Memory B cell (primary cell): ENCODE measurements at regions not wholly inside any gene's neighbourhood (a gene's known extent, or its start where the extent isn't known, plus 50 kb on each side); places are given as distances from the start of the nearest gene placed in this dataset.

ENCODE experiments used
- ATAC-seq: fragments of 150-1000 bp; cut with Tn5 transposase; 2 replicates; pipeline ENCODE4 v1.10.0; 2021; ENCODE audit warnings: low read depth, mild to moderate bottlenecking, moderate library complexity
- DNase-seq, 2 donors: peaks; one replicate each; pipeline ENCODE4 v3.0.0; 2022; ENCODE audit warnings: low spot score in 2 of 2
- H3K27ac Mint-ChIP-seq: one replicate; pipeline ENCODE4 v1.8.0; 2022; ENCODE audit warnings: mild to moderate bottlenecking, moderate library complexity, mixed read lengths
- H3K27me3 Mint-ChIP-seq: one replicate; pipeline ENCODE4 v1.8.0; 2022; ENCODE audit warnings: mixed read lengths
- H3K36me3 Mint-ChIP-seq: one replicate; pipeline ENCODE4 v1.8.0; 2022; ENCODE audit warnings: mild to moderate bottlenecking, mixed read lengths
- H3K4me1 Mint-ChIP-seq: one replicate; pipeline ENCODE4 v1.8.0; 2022; ENCODE audit warnings: mixed read lengths
- H3K4me3 Mint-ChIP-seq: one replicate; pipeline ENCODE4 v1.8.0; 2022; ENCODE audit warnings: mild to moderate bottlenecking, moderate library complexity, mixed read lengths
- H3K9me3 Mint-ChIP-seq: one replicate; pipeline ENCODE4 v1.8.0; 2022; ENCODE audit warnings: mixed read lengths

DNA sequence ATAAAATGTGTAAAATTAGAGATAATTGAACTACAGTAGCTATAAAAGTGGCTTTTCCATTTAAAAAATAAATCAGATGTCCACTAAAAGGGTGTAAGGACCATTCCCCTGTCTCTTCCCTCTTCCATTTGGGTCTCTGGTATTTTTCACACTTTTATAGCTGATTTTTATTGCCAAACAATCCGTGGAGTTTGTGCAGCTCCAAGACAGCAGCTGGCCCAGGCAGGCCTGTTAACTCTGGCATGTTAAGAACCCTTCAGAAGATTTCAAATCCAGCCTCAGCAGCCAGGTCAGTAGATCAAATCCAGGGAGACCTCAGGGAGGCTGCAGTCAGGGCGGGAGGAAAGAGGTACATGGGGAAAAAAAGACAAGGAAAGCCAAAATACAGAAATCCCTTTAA, 827.1 kb upstream of the FANCL start:
- ATAC-seq (no peak), DNase-seq (no peak)
- Mint-ChIP-seq H3K36me3 (no peaks in the 10 kb centered on the region), H3K4me3 (no peak overlapping the region), H3K4me1 (no peaks in the 10 kb centered on the region), H3K27ac (no peak overlapping the region), H3K27me3 (peaks cover 5% of the 10 kb centered on the region), H3K9me3 (peaks cover 4% of the 10 kb centered on the region)

DNA sequence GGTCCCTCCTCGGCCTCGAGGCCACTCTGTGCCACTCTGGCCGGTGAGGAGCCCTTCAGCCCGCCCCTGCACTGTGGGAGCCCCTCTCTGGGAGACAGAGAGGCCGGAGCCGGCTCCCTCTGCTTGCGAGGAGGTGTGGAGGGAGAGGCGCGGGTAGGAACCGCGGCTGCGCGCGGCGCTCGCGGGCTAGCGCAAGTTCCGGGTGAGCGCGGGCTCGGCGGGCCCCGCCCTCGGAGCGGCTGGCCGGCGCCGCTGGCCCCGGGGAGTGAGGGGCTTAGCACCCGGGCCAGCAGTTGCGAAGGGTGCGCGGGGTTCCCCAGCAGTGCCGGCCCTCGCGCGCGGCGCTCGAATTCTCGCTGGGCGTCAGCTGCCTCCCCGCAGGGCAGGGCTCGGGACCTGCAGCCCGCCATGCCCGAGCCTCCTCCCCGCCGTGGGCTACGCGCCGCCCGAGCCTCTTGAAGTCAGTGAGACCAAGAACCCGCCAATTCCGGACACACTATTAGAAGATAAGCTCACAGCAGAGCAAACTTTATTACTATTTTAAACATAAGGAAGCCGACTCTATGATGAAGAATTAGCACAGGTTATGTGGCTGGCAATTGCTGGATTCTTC, 825.8 kb upstream of the FANCL start:
- no peak for ATAC-seq
- H3K27me3 Mint-ChIP-seq: peaks cover 3% of the 10 kb centered on the region
- no peak overlapping the region for H3K4me3 Mint-ChIP-seq
- no peaks in the 10 kb centered on the region for H3K36me3 Mint-ChIP-seq
- H3K9me3 Mint-ChIP-seq: peaks cover 2% of the 10 kb centered on the region
- DNase-seq: no peak
- H3K27ac Mint-ChIP-seq: no peak overlapping the region
- H3K4me1 Mint-ChIP-seq: no peaks in the 10 kb centered on the region

DNA sequence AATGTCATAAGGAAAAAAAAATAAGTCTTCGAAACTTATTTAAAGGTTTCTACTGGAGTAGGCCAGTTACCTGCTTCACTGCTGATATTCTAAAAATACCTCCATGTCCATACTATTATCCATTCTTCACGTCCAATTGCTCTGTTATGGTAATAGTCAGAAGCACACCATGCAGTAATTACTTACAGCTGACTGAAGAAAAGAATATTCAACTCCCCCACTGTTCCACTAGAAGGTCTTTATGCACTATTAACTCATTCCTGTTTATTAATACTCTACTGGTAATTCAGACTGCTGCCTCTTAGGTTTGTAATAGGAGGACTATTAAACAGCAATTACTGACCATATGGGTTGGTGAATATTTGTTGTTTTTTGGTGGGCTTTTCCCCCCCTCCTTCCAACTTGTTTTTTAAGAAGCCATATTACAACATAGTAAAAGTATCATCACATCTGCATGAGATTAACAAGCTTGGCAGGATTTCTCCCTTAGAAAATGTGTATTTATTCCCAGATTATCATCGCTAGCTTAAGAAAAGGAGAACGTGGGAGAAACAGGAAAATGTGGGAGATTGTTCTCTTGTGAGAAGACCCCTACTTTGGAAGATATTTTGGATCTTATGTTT, 806.4 kb upstream of the FANCL start:
- no peaks in the 10 kb centered on the region for H3K9me3 Mint-ChIP-seq
- ATAC-seq (no peak), DNase-seq (no peak)
- H3K36me3 Mint-ChIP-seq: no peaks in the 10 kb centered on the region
- no peaks in the 10 kb centered on the region for H3K4me1 Mint-ChIP-seq
- H3K27me3 Mint-ChIP-seq: peaks cover 3% of the 10 kb centered on the region
- no peak overlapping the region for H3K4me3 Mint-ChIP-seq
- no peak overlapping the region for H3K27ac Mint-ChIP-seq

DNA sequence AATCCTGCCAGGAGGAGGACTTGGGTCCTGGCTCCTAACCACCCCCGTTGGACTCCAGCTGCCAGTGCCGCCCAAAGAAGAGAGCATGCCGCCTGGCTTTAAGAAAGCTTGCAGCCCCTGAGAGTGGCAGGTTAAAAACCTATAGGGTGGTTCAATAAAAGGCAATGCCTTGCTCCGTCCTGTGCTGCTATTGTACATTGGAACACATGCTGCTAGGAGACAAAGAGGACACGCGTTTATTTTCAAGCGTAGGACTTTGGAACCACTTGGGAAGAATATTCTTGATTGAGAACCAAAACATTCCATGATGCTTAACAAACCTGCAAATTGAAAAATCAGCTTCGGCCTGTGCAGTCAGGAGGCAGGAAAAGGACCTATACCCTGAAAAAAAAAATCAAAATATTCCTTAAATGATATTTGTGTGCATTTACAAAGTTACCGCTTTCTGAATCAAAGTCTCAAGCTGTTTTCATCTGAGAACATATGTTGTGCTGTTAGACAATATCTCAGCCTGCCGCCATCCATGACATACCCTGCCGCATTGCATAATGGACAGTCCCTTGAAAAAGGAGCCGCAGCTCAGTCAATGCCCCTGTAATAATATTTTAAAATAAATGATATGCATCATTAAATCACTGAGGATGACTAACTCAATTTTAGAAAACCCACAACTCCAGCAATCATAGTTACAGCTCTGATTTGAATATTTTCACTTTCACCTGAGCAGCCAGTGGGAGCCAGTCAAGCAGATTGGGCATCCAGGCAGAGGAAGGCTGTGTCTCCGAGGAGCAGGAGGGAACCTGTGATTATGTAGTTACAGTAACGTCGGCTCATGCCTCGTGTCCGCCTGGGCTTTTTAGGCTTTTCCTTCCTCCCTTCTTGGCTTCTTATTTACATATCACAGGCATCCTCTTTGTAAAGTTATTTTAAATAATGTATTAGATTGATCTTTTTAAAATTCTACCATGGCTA, 805.6 kb upstream of the FANCL start:
- Mint-ChIP-seq H3K9me3 (no peaks in the 10 kb centered on the region), H3K27me3 (peaks cover 2% of the 10 kb centered on the region), H3K4me3 (no peak overlapping the region), H3K27ac (no peak overlapping the region), H3K36me3 (no peaks in the 10 kb centered on the region), H3K4me1 (no peaks in the 10 kb centered on the region)
- no peak for DNase-seq
- ATAC-seq: no peak

DNA sequence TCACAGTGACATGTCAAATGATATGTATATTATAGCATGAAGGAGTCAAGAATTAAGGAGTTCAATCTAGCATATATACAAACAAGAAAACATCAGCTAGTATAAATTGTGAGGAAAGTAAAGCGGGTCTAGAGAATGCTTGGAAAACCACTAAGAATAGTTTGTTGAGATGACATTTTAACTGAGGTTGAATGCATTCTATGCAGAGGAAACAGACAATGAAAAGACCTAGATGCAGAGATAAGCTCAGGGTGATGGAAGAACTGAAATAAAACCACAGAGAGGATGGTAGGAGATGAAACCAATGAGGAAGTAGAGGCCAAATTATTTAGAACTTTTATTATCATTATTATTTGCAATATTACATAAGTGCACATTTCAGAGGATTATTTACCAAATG, 803.6 kb upstream of the FANCL start:
- DNase-seq (no peak), ATAC-seq (no peak)
- Mint-ChIP-seq H3K4me3 (no peak overlapping the region), H3K4me1 (no peaks in the 10 kb centered on the region), H3K27ac (no peak overlapping the region), H3K27me3 (peaks cover 3% of the 10 kb centered on the region), H3K36me3 (no peaks in the 10 kb centered on the region), H3K9me3 (no peaks in the 10 kb centered on the region)

DNA sequence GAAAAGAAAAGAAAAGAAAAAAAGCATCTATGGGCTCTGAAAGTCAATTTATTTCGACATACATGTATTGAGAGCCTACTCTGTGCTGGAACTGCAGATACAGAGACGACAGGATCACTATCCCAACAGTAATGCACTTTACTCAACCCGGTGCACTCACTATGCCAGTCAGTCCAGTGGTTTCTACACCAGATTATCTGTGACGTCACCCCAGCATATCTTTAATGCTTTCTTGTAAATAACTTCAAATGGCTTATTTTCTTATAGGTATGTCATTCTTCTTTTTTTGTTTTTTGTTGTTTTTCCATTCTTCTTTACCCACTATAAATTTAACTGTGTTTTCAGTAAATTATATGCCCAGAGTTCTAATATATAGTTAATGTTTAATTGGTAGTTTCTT, 800.0 kb upstream of the FANCL start:
- Mint-ChIP-seq H3K4me3 (no peak overlapping the region), H3K4me1 (no peaks in the 10 kb centered on the region), H3K27me3 (peaks cover 5% of the 10 kb centered on the region), H3K27ac (no peak overlapping the region), H3K9me3 (peaks cover 2% of the 10 kb centered on the region), H3K36me3 (peaks cover 2% of the 10 kb centered on the region)
- DNase-seq: no peak
- no peak for ATAC-seq

DNA sequence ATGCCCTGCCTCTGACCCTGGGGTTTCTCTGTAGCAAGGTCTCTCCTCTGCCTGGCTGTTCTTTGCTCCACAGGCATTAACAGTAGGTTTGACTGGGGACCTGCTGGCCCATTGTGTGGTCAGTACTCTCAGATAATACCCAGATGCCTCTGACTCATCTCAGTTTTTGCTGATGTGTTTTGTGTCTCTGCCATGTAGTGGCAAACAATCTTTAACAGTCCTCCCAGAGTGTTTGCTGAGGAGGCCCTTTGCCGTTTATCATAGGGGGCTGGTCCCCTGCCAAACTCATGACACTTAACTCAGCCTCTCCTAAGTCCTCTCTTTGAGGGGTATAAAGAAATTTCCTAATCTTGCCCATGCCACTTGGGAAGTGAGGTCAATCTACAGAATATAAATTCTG, 793.7 kb upstream of the FANCL start:
- Mint-ChIP-seq H3K27ac (no peak overlapping the region), H3K4me1 (no peaks in the 10 kb centered on the region), H3K4me3 (no peak overlapping the region), H3K27me3 (peaks cover 2% of the 10 kb centered on the region), H3K36me3 (peaks cover 2% of the 10 kb centered on the region), H3K9me3 (peaks cover 2% of the 10 kb centered on the region)
- ATAC-seq (no peak), DNase-seq (no peak)

DNA sequence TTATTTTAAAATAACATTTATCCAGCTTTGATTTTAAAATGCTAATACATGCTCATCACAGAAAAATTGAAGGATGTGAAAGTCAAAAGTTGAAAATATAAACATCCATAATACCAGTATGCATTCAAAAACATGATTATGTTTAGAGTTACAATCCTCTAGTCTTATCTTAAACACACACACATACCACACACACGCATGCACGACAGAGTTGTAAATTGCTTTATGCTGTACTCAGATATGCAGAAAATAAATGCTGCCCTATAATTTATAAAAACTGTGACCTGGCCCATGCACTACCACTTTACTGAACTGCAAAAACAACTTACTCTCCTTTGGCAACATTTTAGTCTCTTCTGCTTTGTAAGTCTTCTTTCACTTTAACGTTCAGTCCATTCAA, 793.0 kb upstream of the FANCL start:
- DNase-seq (no peak), ATAC-seq (no peak)
- Mint-ChIP-seq H3K27ac (no peak overlapping the region), H3K4me1 (no peaks in the 10 kb centered on the region), H3K27me3 (peaks cover 2% of the 10 kb centered on the region), H3K36me3 (peaks cover 2% of the 10 kb centered on the region), H3K4me3 (no peak overlapping the region), H3K9me3 (peaks cover 2% of the 10 kb centered on the region)

DNA sequence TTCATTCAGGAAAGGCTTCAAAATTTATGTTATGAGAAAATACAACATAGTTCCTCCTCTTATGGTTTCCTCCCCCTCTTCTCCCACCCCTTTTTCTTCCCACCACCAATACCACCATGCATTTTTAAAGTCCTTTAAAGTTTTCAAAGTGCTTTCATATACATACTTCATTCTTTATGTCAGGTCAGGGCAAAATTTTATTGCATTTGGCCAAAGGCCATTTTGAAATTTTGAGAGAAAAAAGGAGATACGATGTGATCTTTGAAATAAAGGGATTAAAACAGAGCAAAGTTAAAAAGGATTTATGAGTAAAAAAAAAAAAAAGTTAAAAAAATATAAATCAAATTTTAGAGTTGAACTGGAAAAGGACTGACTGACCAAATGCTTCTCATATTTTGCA, 792.5 kb upstream of the FANCL start:
- Mint-ChIP-seq H3K27me3 (peaks cover under 1% of the 10 kb centered on the region), H3K9me3 (peaks cover 2% of the 10 kb centered on the region), H3K36me3 (peaks cover 2% of the 10 kb centered on the region), H3K27ac (no peak overlapping the region), H3K4me1 (no peaks in the 10 kb centered on the region), H3K4me3 (no peak overlapping the region)
- no peak for DNase-seq
- no peak for ATAC-seq

DNA sequence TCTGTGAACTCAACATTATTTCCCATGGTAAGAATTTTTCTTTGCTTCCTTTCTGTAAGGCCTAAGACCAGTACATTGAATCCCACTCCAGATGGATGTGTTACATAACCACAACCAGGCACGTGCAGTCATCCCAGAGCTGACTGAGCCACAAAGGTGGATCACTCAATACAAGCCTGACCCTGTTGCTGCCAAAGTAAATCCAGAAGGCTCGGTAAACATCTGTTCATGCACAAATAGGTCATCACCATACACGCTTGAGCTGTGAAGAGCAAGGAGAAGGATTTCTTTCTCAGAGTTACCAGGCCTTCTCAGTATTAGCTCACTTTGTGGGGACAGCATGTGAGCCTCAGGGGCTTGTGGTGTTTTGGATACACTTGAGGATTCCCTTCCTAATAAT, 791.4 kb upstream of the FANCL start:
- peaks cover under 1% of the 10 kb centered on the region for H3K36me3 Mint-ChIP-seq
- no peak overlapping the region for H3K4me3 Mint-ChIP-seq
- peaks cover 2% of the 10 kb centered on the region for H3K27me3 Mint-ChIP-seq
- H3K27ac Mint-ChIP-seq: no peak overlapping the region
- no peaks in the 10 kb centered on the region for H3K9me3 Mint-ChIP-seq
- DNase-seq (no peak), ATAC-seq (no peak)
- no peaks in the 10 kb centered on the region for H3K4me1 Mint-ChIP-seq

DNA sequence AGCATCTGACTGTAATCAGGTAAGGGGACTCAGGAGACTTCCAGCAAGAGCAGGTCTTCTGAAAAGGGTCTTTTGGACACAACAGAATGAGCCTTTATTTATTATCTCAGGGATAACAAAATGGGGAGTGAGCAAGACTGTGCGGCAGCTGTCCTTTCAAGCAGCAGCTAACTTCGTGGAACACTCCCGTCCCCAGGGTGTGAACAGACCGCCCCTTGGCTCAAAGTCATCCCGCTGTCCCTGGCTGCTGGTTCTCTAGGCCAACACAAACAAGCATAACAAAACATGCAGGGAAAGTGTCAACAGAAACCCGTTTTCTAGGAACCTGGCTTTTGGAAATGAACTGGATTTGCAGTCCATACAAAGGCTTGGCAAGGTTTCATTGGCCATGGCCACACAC, 787.9 kb upstream of the FANCL start:
- no peak for DNase-seq
- no peak overlapping the region for H3K4me3 Mint-ChIP-seq
- no peak for ATAC-seq
- H3K4me1 Mint-ChIP-seq: peaks cover 2% of the 10 kb centered on the region
- H3K27ac Mint-ChIP-seq: no peak overlapping the region
- H3K27me3 Mint-ChIP-seq: peaks cover 7% of the 10 kb centered on the region
- no peaks in the 10 kb centered on the region for H3K9me3 Mint-ChIP-seq
- H3K36me3 Mint-ChIP-seq: no peaks in the 10 kb centered on the region

DNA sequence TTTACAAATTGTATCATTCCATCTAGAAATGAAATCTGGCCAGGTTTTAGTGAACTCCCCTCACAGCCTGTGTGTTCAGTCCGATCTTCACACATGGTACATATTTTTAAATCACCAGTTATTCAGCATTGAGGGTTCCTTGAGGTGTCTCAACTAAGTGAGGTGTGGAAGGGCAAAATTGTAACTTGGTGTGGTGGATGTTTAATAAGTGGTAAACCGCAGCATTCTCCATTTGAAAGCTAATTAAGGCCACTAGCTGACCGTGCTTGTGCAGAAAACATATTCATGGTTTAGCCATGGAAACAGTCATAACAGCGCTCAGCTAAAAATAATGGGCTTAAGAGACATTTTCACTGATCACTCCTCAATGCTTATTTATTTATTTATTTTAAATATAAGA, 786.2 kb upstream of the FANCL start:
- no peak for ATAC-seq
- Mint-ChIP-seq H3K9me3 (no peaks in the 10 kb centered on the region), H3K27me3 (peaks cover 8% of the 10 kb centered on the region), H3K36me3 (no peaks in the 10 kb centered on the region), H3K27ac (no peak overlapping the region), H3K4me3 (no peak overlapping the region), H3K4me1 (peaks cover 2% of the 10 kb centered on the region)
- no peak for DNase-seq

DNA sequence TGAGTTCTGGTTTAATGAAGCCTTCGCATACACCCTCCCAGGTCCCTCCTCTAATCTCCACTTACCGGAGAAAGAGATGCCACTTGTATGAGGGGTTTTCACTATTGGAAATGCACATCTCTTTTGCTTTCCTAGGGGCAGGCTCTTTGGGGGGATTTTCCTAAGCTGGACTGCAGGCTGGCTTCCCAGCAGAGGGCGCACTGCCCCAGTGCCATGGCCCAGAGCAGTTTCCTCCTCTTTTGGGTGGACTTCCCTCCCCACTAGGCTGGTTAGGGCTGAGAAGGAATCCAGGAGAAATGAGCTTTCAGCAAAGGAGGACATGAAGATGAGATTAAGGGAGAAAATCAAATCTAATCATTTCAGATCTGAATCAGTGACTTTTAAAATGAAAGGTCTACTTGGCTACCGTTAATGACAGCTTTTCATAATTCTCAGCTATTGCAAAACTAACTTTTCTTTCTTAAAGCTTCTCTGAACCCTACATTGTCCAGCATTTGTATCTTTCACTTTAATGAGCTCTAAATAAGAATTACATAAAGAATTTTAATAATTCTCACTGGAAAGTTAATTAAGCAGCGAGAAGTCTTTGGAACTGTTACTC, 784.1 kb upstream of the FANCL start:
- H3K27ac Mint-ChIP-seq: no peak overlapping the region
- H3K36me3 Mint-ChIP-seq: no peaks in the 10 kb centered on the region
- H3K27me3 Mint-ChIP-seq: peaks cover 10% of the 10 kb centered on the region
- no peak overlapping the region for H3K4me3 Mint-ChIP-seq
- peaks cover 2% of the 10 kb centered on the region for H3K4me1 Mint-ChIP-seq
- DNase-seq: peak; percentile 62 to 64
- peak; percentile 80 for ATAC-seq
- no peaks in the 10 kb centered on the region for H3K9me3 Mint-ChIP-seq

DNA sequence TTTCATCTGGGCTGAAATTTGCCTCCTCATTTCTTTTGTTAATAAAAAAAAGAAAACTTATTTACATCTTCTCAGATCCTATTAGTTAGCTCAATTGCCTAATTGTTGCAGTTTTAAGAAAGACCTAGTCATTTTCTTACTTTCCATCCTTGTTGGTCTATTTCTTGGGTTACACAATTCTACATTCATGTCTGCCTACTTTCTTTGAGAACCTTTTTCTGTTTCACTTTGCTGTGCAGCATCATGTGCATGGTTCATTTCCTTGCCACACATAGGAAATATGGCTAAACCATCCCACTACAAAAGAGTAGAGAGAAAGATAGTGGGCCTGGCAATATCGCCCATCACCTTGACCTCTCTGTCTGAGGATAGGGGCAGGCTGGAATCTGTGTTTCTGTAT, 780.7 kb upstream of the FANCL start:
- Mint-ChIP-seq H3K4me3 (no peak overlapping the region), H3K4me1 (peaks cover 2% of the 10 kb centered on the region), H3K27ac (no peak overlapping the region), H3K9me3 (no peaks in the 10 kb centered on the region), H3K27me3 (peaks cover 3% of the 10 kb centered on the region), H3K36me3 (no peaks in the 10 kb centered on the region)
- DNase-seq: no peak
- ATAC-seq: no peak
